ENCODE measurements at regions not wholly inside any gene's neighbourhood (a gene's known extent, or its start where the extent isn't known, plus 50 kb on each side); places are given as distances from the start of the nearest gene placed in this dataset.
"Not testable (repeated sequence)": the region's sequence is repeated elsewhere in the genome, so short reads cannot be mapped to it uniquely, and the experiment has no call there.

DNA sequence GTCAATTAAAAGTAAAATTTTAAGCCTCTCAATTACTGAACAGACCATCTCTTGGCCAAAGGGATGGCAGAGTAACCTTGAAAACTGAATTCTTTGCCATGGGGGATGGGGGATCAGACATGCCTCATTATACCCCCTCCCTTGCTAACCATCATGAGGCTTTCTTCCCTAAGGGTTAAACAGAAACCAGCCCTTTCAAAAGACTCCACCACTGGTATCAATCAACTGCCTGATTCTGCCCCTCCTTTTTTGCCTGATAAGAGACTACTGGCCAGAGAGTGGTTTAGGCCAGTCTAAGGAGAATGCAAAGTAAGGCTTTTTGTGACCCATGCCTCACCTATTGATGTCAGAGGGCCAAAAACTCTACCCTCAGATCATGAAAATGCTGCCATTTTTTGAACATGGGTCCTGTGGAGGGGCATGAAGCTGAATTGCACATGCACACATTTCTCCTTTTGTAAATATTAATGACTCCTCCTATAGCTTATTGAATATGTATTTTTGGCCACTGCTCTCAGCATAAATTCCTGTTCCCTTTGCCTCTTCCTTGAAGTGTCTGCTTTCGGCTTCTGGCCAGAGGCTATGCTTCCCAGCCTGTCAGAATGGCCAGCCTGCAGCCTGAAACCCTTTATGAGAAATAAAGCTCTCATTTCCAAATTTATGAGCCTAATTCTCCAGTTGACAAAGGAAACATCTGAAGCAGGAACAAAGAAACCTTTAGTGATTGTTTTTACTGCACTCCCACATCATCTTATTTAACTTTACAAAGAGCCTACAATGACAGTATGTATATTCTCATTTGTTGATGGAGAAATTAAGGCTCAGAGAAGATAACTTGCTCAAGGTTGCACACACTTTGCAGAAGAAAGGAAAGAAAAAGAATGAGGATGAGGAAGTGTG, 270.7 kb upstream of the CELF4 start:
- no peak for DNase-seq (ENCODE audit: low spot score)

- not testable (repeated sequence) for DNase-seq (ENCODE audit: low spot score)
These were observed 266.6 kb upstream of the CELF4 start for GRCh38 chr18:37832010-37832695.

- no peak for DNase-seq (ENCODE audit: low spot score)
These were observed 247.4 kb upstream of the CELF4 start for GRCh38 chr18:37812961-37813360.

DNA sequence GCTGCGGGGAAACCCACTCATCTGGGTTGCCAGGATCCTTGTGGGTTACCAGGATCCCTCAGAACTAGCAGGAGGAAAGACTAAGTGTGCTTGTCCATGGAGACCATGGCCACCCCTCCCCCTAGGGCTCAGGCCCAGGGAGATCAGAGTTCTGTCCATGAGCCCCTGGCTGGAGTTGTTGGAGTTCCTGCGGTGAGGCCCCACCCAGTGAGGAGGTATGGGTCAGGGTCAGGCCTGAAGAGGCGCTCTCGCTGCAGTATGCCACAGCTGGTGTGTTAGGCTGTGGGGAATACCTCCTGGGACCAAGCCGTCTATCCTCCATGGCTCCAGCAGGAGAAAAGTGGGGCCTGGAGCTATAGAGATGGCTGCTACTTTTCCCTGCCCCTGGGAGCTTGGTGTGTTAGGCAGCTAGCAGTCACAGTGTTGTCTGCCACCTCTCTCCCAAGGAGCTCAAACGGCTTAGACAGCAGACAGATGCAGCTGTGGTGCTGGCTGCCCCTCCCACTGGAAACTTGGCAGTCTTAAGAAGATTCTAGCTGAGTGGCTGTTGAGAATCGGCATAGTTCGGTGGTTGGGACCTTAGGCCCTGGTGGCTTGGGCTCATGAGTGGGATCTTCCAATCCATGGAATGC, 240.3 kb upstream of the CELF4 start:
- no peak for DNase-seq (ENCODE audit: low spot score)

DNA sequence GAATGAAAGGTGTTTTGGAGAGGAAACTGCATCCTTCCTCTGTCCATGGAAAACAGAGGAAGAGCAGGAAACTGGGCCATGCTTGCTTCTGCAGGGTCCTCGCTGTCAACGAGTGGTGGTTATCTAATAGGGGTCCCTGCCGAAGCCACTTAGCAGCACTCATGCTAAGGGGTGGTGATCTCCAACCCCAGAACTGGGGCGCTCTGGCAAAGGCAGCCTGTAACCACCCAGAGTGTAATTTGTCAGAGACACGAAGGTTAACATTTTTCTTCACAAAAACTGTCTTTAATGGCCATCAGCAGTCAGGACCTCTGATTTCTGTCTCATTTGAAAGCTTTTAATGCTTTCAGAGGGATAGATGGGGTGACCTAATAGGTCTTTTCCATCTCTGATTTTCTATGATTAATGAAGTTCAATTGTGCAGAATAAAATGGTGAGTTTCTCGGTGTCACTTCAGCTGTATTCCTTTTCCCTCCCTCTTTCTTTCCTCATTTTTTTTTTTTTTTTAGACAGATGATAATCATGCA, 231.3 kb upstream of the CELF4 start:
- no peak for DNase-seq (ENCODE audit: low spot score)

GRCh38 chr18:37787452-37787851, 221.9 kb upstream of the CELF4 start:
- no peak for DNase-seq (ENCODE audit: low spot score)

GRCh38 chr18:37783771-37784170, 218.2 kb upstream of the CELF4 start:
- DNase-seq (ENCODE audit: low spot score): no peak

GRCh38 chr18:37779220-37779619, 213.6 kb upstream of the CELF4 start:
- no peak for DNase-seq (ENCODE audit: low spot score)

DNA sequence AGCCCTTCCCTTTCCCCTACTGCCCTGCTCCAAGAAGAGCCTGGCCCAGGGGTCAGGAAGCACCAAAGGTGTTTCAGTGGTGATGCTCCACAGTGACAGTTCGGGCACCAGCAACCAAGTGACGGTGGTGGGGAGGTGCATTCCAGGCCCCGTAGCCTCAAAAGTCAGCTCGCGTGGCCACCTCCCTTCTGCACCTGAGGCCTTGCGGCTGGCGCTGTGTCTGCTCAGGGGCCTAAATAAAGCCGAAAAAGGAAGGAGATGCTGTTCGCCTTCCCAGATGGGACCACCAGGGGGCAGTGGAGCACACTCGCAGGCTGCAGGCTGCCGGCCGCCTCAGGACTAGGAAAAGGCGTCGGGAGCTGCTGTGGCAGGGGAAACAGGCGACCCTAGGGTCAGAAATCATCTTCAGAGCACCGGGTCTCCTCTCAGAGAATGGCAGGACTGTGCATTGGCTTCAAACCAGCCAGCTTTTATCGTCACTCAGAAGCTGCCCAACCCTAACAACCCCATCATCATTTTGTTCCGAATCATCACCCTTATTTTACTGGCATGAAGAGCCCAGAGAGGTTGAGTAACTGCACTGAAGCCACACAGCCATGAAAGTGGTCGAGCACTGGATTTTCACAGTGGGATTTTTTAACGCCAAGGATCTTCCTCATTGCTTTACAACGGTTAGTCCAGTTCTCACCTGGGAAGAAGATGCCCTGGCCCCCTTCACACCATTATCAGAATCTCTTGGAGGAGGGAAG, 213.0 kb upstream of the CELF4 start:
- DNase-seq (ENCODE audit: low spot score): peak; percentile 3

GRCh38 chr18:37769826-37770225, 204.2 kb upstream of the CELF4 start:
- DNase-seq (ENCODE audit: low spot score): no peak

DNA sequence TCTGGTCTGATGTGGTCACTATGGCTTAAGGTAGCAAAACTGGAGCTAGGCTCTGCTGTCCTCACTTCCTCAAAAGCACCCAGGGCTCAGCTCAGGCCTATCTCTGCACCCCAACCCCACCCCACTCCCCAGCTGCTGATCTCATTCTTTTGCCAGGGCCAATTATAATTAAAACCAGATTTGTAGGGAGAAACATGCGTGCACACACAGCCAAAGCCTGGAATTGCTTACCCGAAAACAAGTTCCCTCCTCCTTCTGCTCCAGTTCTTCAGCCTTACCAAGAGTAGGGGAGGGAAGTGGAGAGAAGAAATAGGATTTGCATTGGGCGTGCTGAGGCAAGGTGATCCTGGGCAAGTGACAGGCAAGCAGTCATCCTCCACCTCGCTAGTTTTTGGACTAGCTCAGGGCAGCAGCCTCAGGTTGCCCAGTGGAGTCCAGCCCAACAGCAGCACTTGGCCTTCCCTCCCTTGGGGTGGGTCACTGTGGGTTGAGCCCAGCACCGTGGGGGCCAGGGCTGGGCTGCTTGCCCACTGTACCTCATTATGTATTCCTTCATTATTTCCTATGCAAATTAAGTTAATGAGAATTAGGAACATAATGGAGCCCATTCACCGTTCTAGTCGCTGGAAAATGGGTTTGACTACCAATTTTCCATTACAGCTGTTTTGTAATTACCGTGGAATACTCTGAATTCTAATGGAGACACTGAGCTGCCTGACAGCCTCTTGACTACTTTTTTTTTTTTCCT, 199.1 kb upstream of the CELF4 start:
- DNase-seq (ENCODE audit: low spot score): no peak

- no peak for DNase-seq (ENCODE audit: low spot score)
These were observed 196.6 kb upstream of the CELF4 start for GRCh38 chr18:37762076-37762621.

GRCh38 chr18:37754141-37754540, 188.5 kb upstream of the CELF4 start:
- no peak for DNase-seq (ENCODE audit: low spot score)

DNA sequence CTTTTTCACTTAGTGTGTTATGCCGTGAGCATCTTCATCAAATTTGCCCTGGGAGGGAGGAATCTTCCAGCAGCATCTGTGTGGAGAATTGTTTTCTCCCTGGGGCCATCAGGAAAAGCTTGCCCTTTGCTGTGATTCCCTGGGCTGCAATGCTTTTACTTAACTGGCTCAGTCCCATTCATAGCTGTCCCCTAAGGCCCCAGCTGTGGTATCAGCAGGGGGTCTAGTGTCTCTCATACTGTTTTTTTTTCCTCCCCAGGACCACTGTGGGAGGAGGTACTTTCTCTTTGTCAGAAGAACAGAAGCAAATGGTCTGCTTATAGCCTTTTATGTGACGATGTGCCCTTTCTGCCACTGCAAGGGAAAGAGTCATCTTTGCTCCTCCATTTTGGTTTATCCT, 176.8 kb upstream of the CELF4 start:
- no peak for DNase-seq (ENCODE audit: low spot score)

GRCh38 chr18:37741032-37741623, 175.5 kb upstream of the CELF4 start:
- no peak for DNase-seq (ENCODE audit: low spot score)

- no peak for DNase-seq (ENCODE audit: low spot score)
These were observed 168.8 kb upstream of the CELF4 start for GRCh38 chr18:37734406-37734805.

DNA sequence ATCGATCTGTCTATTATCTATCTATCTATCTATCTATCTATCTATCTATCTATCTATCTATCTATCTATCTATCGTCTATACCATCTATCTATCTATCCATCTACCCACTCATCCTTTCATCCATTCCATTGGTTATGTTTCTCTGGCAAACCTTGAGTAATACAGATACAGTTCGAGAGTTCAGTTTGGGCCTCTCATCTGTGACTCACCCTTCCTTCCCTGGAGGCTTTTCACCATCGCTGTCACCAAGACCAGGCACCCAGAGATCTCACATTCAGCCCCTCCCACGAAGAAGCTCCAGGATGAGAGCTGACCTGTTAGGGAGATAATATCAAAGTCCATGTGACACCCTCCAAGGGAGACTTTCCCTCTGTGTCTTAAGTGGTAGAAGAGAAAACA, 164.1 kb upstream of the CELF4 start:
- no peak for DNase-seq (ENCODE audit: low spot score)

DNA sequence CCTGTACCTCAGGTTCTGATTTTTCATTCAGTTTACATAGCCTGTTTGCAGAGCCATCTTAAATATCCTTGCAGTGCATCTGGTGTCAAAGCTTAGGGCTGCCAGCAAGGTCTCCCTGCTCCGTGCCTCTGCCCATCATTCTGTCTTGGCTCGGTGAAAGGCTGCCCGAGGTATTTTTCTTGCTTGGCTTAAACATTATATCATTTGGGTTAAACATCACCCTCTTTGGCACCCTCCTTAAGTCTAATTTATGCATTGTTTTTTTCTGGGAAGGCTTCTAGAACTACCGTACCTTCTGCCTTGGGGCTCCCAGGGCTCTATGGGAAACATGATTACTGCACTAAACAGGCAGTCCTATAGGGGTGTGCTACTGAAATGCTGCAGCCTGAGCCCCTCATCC, 158.6 kb upstream of the CELF4 start:
- DNase-seq (ENCODE audit: low spot score): no peak

DNA sequence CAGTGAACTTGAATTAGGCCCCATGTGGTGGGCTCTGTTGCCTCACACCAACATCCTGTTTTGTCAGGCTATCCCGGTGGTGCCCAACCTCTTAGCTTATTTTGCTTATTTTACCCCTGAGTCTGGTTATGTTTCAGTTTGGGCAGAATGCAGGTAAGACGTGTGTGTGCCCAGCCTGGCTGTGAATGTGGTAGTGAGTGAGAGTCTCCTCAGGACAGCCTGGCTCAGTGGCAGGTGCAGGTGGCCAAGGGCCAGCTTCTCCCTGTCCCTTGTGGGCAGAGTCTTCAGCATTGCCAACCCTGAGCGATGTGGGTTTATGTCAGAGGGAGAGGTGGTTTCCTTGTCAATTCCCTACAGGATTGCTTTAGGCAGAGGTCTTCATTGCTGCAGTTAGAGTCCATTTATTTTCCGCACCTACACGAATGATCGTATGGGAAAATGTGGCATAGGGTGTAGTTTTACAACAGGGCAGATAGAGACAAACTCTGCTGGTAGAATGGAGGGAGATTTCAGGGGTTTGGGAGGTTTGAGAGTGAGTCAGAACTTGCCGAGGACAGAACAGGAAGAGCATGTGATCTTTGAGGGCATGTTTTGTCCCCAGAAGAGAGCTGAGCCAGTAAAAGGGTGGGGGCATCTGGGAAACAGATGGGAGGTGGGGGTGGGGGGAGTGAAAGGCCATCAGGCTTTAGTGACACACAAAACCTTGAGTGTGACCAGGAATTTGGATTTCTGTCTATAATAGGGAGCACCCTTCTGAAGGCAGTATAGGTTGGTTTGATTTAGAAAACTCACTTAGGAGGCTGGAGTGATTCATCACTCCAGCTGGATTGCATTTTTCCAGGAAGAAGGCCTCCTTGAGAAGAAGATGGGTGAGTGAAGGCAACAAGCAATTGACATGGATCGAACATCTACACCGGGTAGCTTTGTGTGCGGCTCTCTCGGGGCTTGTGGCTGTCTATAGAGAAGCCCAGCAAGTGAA, 156.2 kb upstream of the CELF4 start:
- no peak for DNase-seq (ENCODE audit: low spot score)

Measured in CD4-positive, alpha-beta T cell treated with Interleukin-15 for 4 hours (primary cell).